Globus pallidus (tissue), 1 donor: ENCODE measurements at regions not wholly inside any gene's neighbourhood (a gene's known extent, or its start where the extent isn't known, plus 50 kb on each side); places are given as distances from the start of the nearest gene placed in this dataset.

Source experiments
- DNase-seq: peaks from one replicate; pipeline ENCODE4 v3.0.0-alpha.2; 2015; ENCODE audit warnings: low spot score

DNA sequence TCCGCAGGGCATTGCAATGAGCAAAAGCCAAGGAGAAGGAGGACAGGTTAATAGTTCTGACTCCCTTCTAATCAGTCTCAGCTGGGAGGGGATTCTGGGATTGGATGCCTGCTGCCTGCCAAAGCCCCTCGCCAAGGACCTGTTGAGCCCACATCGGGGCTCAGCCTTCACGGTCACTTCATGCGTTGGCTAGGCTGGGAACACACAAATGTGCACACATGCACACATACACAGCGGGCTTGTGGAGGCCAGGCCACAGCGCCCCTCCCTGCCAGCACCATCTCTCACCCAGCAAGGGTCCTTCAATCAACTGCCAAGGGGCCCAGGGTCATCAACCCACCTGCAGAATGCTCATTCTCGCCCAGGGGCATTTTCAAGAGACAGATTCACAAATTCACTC lies 113.9 kb downstream of the C5orf15 start:
- no peak for DNase-seq

DNA sequence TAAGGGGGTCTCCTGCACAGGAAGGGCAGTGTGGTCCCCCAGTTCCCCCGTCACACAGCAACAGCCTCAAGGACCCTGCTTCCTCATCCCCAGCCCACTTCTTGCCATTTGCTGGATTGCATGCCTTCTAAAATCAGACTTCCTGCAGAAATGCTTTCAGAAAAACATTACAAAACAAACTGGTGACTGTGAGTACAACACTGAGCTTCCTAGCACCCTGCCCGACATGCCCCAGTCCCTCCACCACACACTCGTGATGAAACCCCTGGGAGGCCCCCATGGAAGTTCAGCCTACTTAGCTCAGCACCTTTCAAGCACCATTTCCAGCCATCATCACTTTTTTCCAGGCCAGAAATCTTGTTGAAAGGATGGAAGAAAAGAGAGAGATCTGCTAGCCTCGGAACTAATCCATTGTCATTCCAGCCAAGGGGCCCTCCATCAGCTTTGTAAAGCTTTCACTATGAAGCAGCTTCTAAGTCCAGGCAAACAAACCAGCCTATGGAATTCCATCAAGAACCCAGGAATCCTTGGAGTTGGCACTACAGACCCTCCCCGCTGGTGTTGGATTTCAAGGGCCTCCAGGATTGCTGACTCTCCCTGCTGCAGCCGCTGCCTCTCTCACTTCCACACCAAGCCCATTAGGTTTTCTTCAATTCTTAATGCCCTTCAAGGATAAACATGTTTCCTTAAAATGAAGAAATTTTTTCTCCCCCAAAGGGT lies 114.6 kb downstream of the C5orf15 start:
- no peak for DNase-seq

DNA sequence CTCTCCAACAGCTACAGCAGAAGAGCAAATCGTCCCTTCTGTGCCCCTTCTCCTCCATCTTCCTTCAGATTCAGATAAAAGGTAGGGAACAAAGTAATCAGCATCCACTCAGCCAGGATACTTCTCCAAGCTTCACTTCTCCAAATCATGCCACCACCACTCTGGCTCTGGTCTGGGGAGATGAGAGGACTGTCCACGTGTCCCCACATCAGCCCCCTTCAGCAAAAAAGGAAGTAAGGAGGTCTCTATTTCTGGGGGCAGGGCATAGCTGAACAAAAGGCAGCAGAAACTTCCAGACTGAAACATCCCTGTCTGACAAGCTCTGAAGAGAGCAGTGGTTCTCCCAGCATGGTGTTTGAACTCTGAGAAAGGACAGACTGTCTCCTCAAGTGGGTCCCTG lies 116.9 kb downstream of the C5orf15 start:
- peak; percentile 39 for DNase-seq

DNA sequence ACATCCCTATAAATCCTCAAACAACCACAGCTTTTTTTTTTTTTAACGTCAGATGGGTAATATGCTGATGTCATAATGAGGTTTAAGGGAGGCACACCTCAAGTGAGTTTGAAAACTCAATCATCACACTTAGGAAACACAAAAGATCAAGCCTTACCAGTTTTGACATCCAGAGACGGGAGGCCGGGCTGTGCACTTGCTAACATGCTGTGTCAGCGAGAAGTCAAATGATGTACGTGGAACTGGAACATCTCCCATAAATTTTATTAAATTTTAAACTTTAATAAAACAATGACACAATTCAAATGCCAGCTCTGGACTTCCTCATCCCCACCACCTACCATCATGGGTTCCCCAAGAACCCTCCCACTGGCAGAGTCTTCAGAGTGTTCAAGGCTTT lies 117.6 kb downstream of the C5orf15 start:
- no peak for DNase-seq

DNA sequence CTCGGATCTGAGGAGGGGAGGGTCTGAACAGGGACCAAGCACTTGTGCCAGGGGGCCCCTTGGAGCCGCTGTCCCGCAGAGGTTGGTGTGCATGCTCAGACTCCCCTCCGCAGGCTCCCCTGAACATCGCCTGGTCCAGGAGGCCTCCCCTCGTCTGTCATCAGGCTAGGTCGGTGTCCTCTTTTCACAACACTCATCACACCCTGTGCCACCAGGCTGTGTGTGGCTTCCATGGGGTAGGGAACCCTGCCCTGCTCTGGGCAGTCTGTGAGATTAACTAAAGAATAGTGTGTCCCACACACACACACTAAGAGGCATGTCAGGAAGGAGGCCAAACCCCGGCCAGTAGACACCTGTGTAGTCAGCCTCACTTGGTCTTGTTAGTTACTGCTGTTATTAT lies 119.3 kb downstream of the C5orf15 start:
- no peak for DNase-seq

DNA sequence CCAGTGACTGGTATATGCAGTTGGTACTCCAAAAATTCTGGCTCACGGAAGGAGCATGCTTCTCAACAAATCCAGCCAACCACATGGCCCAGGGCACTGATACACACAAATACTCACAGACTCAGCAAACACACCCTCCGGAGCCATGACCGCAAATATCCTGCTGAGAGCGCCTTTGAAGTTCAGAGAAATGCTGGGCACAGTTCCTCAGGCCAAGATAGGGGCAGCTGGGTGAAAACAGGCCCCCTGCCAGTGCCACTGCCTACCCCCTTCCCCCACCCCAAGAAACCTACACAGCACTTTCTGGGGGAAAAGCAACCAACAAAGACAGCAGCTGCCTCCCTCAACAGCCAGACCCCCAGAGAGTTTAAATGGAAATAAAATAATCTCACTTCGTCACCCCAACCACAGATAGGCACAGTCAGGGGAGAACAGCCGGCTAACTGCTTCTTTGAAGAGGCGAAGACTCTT lies 120.0 kb downstream of the C5orf15 start:
- no peak for DNase-seq

DNA sequence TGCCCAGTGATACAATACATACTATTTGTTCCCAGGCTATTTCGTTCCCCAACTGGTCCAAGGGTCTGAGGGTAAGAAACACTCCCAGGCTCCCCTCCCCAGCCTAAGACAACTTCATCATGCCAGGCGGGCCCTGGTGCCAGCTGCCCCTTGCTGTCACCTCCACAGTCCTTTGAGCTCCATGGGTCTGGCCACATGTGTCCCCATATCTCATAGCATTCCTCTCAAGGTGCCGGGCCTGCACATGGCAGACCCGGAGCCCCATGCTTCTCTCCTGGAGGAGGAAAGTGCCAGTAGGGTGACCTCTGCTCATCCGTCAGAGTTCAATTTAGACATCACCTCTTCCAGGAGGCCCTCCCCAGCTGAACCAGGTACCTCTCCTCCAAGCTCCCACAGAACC lies 120.5 kb downstream of the C5orf15 start:
- no peak for DNase-seq

DNA sequence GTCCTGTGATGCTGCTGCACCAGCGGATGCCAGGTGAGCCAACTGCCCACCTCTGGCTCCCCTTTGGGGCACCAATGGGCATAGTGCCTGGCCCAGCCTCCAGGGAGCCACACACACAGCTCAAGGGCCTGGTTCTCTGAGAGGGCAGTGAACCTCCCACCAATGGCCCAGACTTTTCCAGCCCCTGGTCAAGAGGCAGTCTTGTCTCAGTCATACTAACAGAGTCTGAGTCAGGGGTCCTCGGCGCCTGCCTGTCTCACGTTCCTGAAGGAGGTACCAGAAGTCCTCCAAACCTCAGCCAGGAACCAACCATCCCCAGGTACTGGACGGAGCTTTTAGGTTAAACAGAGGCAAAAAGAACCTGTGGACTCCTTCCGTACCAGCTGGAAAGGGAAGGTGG lies 121.1 kb downstream of the C5orf15 start:
- DNase-seq = no peak

DNA sequence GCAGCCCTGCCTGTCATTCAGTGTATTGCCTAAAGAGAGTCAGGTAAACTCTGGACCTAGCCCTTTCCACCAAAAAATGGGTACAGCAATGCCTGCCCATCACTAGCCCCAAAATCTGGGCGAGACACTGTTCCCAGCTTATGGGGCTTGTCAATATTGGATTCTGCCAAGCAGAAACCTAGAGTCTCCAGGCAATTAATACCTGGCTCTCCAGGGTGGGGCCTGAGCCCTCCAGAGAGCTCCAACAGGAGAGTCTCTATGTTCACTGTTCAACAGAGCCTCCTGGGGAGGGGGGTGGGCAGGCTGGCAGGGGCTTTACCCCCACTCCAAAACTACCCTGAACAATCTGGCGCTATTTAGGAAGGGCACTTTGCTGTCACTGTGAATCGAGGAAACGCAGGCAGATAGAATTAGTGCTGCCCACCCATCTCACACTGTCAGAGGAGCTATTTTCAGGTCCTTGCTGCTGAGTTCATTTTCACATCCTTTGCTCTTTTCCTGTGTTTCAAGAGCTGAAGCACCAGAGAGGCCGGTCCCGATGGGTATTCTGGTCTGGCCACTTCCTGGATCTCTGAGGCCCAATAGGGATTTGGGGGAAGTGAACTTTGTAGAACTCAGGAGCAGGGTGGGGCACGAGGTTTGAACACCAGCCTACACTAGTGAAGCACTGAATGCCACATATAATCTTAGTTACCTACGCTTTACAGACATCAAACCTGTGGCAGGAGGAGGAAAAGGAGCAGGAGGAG lies 121.8 kb downstream of the C5orf15 start:
- peak; percentile 43 for DNase-seq

DNA sequence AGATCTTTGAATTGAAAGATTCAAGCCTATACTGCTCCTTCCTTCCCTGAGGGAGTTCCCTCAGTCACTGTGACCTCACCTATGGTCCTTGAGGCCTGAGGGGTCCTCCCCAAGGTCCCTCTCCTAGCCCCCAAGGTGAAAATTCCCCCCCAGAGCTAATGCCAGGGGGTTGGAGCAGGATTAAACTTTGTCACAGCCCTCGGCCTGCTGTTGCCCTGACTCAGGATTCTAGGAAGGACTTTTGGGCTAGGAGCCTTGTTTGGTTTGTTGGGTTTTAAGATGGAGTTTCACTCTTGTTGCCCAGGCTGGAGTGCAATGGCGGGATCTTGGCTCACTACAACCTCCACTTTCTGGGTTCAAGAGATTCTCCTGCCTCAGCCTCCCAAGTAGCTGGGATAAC lies 123.2 kb downstream of the C5orf15 start:
- no peak for DNase-seq

DNA sequence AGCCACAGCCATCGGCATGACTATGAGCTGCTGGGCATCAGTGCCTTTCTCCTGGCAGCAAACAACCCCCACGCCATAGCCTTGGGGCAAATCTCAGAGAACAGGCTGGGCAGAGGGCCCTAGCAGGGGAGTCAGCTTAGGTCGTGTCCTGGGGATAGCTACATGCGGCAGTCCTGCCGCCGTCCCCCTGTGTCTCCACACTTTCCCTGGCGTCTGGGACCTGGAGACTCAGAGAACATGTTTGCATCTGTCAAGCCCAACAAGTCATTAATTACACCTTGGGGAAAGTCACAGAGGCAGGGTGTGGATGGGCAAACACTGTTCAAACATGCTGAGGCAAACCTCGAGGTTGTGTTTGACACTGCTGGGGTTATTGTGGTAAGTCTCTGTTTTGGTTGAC lies 123.6 kb downstream of the C5orf15 start:
- no peak for DNase-seq

DNA sequence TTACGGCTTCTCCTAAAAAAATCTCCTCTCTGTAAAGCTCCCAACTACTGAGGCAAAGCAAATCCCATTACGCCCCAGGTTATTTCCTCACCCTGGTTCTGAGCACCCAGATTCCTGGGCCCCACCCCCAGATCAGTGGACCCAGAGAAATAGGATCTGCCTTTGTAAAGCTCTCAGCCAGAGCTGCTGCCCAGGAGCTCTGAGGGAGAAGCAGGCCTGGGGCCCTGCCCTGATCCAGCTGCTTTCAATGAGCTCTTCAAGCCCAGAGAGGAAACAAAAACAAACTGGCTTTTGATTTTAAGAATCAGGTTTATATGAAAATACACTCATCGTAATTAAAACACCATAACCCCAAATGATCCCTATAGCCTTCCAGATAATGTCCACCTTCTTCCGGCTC lies 124.5 kb downstream of the C5orf15 start:
- no peak for DNase-seq

DNA sequence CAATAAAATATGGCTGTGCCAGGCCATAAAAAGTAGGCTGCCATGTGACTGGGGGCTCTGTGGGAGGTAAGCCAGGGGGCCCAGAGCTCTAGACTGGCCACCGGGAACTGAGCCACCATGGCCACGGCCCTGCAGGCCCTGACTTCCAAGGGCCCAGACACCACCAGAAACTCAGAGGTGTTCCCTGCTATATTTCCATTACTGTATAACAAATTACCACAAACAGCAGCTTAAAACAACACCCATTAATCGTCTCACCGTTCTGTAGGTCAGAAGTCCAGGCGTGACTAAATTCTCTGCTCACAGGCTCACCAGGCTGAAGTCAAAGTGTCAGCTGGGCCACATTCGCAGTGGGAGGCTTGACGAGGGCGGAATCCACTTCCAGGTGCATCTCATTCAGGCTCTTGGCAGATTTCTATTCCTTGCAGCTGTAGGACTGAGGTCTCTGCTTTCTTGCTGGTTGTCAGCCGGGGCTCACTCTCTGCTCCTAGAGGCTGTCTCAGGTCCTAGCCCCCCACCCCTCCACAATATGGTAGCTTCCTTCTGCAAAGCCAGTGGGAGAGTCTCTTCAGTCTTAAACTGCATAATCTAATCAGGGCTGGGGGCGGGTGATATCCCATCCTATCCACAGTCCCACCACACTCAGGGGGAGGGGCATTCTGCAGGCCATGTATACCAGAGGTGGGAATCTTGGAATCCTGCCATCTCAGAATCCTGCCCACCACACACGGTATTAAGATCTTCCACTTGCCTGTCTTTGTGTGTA lies 125.4 kb downstream of the C5orf15 start:
- DNase-seq = no peak

DNA sequence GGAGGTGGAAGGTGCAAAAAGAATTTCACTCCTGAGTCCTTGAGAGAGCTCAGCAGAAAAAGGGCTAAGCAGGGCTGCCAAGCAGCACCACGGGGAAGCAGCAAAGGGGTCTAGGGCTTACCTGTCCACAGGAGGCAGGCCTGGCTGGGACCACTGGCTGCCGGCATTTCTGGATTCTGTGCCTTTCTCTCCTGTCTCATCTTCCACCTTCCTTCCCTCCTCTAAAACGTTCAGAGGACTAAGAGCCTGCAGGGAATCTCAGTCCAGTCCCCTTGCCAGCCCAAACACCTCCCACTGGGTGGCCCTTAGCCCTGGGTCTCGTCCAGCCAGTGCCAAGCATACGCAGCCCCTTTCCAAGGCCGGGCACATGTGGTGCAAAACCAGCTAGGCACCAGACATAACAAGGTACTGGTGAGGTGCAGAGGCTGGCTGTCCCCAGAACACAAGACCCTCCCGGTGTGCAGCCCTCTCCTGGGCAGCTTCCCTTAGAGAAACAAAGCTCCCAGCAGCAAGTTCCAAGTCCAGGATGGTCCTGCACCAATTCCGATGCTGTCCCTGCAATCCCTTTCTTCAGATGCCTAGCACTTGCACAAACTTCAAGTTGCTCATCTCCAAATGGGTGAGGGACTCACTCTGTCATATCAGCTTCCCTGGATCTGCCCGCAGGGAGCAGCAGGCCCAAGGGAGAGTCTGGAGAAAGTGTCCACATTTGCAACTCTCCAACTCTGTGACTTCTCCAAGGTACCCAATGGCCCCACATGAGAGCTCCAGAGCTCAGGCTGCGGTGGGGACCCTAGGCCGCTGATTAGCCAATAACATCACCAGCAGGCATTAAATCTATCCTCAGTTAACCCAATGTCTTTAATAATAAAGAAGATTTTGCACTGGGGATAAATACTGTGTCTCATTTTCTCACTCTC lies 126.3 kb downstream of the C5orf15 start:
- no peak for DNase-seq

DNA sequence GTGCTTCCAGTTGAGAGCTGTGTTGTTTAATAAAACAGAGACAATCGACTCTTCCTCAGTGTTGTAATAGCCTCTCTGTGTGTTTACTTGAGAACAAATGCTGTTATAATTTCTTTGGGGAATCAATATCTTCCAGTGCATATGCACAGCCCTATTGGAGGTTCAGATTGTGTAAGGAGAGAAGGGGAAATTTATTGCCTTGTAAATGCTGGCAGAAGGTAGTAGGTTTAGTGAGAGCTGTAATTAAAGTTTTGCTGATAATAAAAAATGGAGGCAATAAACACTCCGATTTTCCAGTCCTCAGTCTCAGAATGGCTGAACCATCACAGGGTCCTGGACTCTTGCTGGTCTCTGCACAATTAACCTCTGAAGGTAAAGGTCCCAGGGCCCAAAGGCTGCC lies 128.3 kb downstream of the C5orf15 start:
- no peak for DNase-seq

DNA sequence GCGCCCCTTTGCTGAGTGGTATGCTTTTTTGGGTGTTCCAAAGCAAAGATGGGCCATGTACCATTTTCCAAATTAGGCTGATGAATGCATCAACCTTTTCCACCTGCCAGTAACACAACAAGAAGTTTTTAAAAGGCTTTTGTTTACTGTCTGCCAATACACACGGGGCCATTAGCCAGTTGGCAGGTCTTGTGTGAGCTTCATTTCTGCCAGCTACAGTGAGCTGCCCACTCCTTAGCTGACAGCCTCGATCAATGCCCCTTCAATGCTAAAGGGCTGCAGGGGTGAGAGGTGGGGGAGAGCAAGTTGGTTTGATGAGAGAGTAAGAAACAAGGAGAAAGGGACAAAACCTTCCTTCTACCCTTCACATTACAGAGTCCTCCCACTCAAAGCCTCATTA lies 128.7 kb downstream of the C5orf15 start:
- DNase-seq = no peak

DNA sequence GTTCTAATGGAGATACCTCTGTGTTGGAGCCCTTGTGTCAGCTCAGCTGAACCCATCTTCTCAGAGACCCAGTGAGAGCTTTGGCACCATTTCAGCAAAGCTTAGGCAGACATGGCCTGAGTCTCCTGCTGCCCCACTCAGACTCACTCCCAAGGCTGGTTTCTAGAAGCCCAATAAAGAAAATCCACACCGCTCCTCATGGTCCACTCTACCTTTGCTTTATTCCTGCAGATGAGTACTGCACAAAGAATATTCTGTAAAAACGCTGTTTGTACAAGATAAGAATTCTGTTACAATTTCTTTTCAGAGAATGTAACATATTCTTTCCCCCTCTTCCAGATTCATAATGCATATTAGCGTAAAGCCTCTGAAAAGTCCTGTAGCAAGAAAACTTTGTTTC lies 129.3 kb downstream of the C5orf15 start:
- DNase-seq = no peak

DNA sequence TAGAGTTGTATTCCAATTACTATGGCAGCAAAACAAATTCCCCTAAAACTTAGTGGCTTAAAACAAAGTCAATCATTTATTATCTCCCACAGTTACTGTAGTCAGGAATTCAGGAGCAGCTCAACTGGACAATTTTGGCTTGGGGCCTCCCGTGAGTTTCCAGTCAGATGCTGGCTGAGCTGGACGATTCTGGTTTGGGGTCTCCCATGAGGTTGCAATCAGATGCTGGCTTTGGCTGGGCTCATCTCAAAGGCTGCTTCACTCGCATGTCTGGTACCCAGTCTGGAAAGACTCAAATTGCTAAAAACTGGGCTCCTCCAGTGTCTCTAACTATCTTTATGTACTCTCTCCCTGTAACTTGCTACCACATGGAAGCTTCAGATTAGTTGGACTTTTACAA lies 130.1 kb downstream of the C5orf15 start:
- DNase-seq = no peak

DNA sequence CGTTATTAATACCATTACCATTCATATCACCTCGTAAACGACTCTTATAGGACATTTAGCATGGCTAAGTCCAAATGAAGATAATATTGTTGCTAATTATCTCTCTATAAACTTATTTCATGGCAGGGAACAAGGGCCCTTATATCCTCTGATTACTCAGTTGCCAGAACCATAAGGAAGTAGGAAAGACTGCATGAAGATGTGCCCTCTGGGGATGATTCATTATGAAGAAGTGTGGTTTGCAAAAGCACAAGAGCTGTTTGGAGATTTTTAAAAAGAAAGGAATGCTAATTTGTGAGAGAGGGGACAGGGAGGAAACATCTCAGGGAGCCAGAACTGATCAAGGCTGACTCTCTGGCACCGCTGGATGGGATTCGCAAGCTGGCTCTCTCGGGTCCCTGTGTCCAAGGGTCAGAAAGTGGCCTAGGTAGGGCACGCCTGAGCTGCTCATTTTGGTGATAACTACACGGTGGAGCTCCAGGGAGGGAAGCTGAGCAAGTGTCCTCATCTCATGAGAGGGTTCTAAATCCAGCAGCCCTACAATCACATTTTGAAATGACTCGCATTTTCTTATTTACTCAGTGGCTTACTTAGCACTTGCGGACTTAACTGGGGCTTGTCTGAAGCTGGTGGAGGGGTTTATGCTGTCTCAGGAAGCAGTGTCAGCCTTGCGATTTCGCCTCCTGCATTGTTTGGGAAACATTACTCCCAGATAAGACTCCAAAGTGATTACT lies 136.8 kb downstream of the C5orf15 start:
- no peak for DNase-seq

DNA sequence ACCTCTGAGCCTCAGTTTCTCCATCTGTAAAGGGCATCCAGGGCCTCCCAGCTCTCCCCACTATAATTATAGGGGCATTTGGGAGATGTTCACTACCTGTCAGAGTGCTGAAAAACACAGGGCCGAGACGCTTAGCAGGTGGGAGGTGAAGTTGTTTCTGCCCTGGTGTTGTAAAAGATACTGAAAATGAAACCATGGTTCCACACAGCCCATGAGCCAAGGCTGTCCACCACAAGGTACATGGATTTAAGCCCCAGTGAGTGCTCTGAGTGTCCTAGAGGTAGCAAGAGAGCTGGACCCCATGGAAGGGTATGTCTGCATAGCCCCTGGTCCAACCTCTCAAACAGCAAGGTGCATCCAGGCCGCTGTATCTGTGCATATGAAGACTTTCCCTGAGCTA lies 137.5 kb downstream of the C5orf15 start:
- DNase-seq = no peak

DNA sequence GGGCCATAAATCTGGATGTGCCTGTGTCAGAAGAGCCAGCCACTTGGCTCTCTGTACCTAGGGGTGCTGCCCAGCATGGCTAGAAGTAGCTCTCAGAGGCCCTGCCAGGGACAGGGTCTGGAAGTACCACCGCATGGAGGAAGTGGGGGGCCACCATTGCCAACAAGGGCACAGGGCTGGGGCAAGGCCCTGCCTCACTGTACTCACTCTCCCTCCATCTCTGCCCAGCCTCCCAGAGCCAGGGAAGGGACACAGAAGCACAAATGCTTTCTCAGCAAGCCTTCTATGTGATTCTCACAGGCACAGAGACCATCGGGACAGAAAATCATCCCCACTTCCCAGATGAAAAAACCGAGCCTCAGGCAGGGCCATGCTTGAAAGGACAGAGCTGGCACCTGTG lies 138.1 kb downstream of the C5orf15 start:
- no peak for DNase-seq
